Thymus (tissue), 11 donors: ENCODE measurements at regions not wholly inside any gene's neighbourhood (a gene's known extent, or its start where the extent isn't known, plus 50 kb on each side); places are given as distances from the start of the nearest gene placed in this dataset.

ENCODE experiments used
- DNase-seq, 9 donors: peaks; one replicate each; pipeline ENCODE4 v3.0.0-alpha.2; 2013; ENCODE audit warnings: low spot score in 9 of 9, low read depth in 6 of 9, missing footprints in 1 of 9
- H3K27ac ChIP-seq, 2 donors: one replicate each; pipeline ENCODE4 v1.5.1; 2013; ENCODE audit warnings: control low read depth in 1 of 2, low read depth in 1 of 2, low read length in 1 of 2, mild to moderate bottlenecking in 1 of 2, moderate library complexity in 1 of 2
- H3K27me3 ChIP-seq, 2 donors: one replicate each; pipeline ENCODE4 v1.5.1; 2013; ENCODE audit warnings: low read length in 1 of 2; ENCODE audit not compliant: control insufficient read depth in 2 of 2, insufficient read depth in 1 of 2
- H3K36me3 ChIP-seq, 2 donors: one replicate each; pipeline ENCODE4 v1.5.1; 2013; ENCODE audit warnings: low read length in 1 of 2, mild to moderate bottlenecking in 1 of 2, moderate library complexity in 1 of 2; ENCODE audit not compliant: control insufficient read depth in 2 of 2, insufficient read depth in 2 of 2
- H3K4me1 ChIP-seq, 2 donors: one replicate each; pipeline ENCODE4 v1.5.1; 2013; ENCODE audit warnings: low read length in 2 of 2; ENCODE audit not compliant: control insufficient read depth in 2 of 2, insufficient read depth in 2 of 2
- H3K4me3 ChIP-seq, 2 donors: one replicate each; pipeline ENCODE4 v1.5.1; 2013; ENCODE audit warnings: low read length in 2 of 2, control low read depth in 1 of 2, mild to moderate bottlenecking in 1 of 2
- H3K9me3 ChIP-seq, 2 donors: one replicate each; pipeline ENCODE4 v1.5.1; 2013; ENCODE audit warnings: low read length in 1 of 2, mild to moderate bottlenecking in 1 of 2; ENCODE audit not compliant: control insufficient read depth in 2 of 2, insufficient read depth in 1 of 2
- WGBS: extraction: QIAGEN DNeasy Blood & Tissue Kit; methylation state at CpG from one replicate; pipeline ENCODE4 v1.1.7; 2013; 5-methylcytosine and 5-hydroxymethylcytosine counted together
- donor health status: healthy.

DNA sequence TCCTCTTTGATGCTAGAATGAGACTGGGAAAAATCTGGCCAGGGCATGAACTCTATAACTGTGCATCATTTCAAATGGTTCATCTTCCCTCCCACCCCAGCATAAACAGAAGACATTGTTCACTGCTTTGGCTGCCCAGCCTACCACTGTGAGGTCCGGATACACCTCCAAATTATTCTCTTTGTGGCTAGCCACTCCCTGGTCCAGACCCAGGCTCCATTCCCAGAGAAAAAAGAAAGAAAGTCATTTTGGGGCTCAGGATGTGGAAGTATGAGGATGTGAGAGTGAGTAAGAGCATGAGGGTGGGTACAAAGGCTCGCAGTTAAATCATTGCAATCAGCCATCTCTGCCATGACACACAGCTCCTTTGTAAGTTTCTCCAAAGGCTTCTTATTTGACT is 559.2 kb downstream of the PSAT1 start:
- H3K4me1 ChIP-seq = no peaks in the 10 kb centered on the region
- H3K36me3 ChIP-seq = no peaks in the 10 kb centered on the region
- DNase-seq = no peak
- no peaks in the 10 kb centered on the region for H3K27me3 ChIP-seq
- no peak overlapping the region for H3K4me3 ChIP-seq
- no peak overlapping the region for H3K27ac ChIP-seq
- no peaks in the 10 kb centered on the region for H3K9me3 ChIP-seq
- WGBS = 91% methylated on average over 2 of the region's 2 CpGs

DNA sequence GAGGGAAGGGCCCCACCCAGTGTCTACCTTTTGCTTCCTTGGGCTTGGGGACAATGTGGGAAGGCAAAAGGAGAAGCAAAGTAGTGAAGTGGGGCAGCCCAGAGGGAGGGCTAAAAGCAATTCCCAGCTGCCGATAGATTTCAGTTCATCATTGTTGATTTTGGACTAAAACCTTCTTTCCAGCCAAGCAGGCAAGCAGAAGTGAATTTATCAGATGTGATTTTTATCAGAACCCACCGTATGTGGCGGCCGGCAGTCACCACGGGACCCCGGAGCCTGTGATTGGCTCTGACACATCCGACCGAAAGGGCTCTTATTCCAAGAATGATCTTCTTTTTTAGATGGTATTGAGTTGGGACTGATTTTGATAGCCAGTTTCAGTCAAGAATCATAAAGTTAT is 559.9 kb downstream of the PSAT1 start:
- H3K4me1 ChIP-seq = no peaks in the 10 kb centered on the region
- no peaks in the 10 kb centered on the region for H3K27me3 ChIP-seq
- H3K9me3 ChIP-seq = no peaks in the 10 kb centered on the region
- no peak overlapping the region for H3K27ac ChIP-seq
- no peak for DNase-seq
- 97% methylated on average over 8 of the region's 8 CpGs for WGBS
- no peak overlapping the region for H3K4me3 ChIP-seq
- no peaks in the 10 kb centered on the region for H3K36me3 ChIP-seq

DNA sequence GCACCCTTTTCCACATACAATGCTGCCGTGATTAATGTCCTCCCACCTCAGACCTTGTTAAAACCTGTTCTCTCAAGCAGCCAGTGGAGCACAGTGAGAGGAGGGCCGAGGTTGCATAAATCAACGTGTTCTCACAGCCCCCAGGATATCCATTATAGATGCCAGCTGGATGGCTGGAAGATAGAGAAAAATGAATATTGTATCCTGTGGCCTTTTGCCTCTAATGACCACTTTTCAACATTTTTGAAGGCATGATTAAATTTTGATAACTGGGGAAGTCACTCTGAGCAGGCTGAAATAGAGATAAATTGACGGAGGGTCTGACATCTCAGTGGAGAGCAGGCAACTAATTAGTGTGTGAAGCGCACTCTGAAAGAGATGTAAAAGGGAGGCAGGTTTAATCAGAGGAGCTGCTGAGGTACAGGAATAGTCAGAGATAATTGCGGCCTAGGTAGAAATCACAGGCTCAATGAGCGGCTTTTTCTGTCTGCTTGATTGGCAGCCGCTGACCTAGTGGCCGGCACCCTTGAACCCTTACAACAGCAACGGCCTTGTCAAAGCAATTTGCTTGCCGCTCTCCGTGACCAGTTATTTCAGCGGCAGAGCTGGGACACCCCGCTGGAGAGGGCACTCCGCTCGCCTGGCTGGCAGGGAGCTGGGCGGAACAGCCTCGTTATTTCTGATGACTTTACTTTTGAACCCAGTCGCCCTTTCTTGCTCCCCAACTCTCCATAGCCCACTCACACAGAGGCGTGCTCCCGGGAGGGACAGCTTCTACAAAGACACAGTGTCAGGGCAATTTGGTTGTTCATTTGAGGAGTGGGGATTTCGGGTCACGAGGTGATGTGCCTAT is 560.7 kb downstream of the PSAT1 start:
- no peak overlapping the region for H3K4me3 ChIP-seq
- 91% methylated on average over 23 of the region's 23 CpGs for WGBS

GRCh38 chr9:78858266-78858665 is 561.3 kb downstream of the PSAT1 start:
- Histone ChIP-seq H3K9me3 (no peaks in the 10 kb centered on the region), H3K36me3 (no peaks in the 10 kb centered on the region), H3K4me3 (no peak overlapping the region), H3K27ac (no peak overlapping the region), H3K27me3 (no peaks in the 10 kb centered on the region), H3K4me1 (no peaks in the 10 kb centered on the region)
- 92% methylated on average over 1 of the region's 1 CpG for WGBS
- no peak for DNase-seq

More for the DNA sequence above, 560.7 kb downstream of the PSAT1 start:
- H3K9me3 ChIP-seq = no peaks in the 10 kb centered on the region
- no peaks in the 10 kb centered on the region for H3K4me1 ChIP-seq
- H3K27me3 ChIP-seq = no peaks in the 10 kb centered on the region
- no peaks in the 10 kb centered on the region for H3K36me3 ChIP-seq
- no peak for DNase-seq
- no peak overlapping the region for H3K27ac ChIP-seq

- DNase-seq = no peak
- Histone ChIP-seq H3K27me3 (no peaks in the 10 kb centered on the region), H3K9me3 (no peaks in the 10 kb centered on the region), H3K36me3 (no peaks in the 10 kb centered on the region), H3K4me1 (no peaks in the 10 kb centered on the region), H3K27ac (no peak overlapping the region), H3K4me3 (no peak overlapping the region)
Measured at GRCh38 chr9:78860801-78861475, 564.0 kb downstream of the PSAT1 start.

DNA sequence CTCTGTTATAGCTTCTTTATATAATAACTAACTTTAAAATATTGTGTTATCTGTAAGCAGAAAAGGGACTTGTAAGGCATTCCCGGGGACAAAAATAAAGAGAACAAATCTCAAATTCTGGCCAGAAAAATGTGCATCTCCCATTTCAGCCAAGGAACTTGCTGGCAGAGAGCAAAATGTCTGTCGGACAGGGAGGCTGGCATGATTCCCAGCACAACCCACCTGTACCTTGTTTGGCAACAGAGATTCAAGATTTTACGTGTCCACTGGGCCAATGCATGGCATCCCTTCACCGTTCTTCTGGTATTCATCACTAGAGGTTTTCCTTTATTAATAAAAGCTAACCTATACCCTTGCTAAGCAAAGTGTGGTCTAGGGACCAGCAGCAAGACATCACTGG is 566.6 kb downstream of the PSAT1 start:
- Histone ChIP-seq H3K9me3 (no peaks in the 10 kb centered on the region), H3K27ac (no peak overlapping the region), H3K4me3 (no peak overlapping the region), H3K36me3 (no peaks in the 10 kb centered on the region), H3K4me1 (no peaks in the 10 kb centered on the region), H3K27me3 (no peaks in the 10 kb centered on the region)
- WGBS = 70% methylated on average over 4 of the region's 4 CpGs
- no peak for DNase-seq

- no peak for DNase-seq
- 96% methylated on average over 2 of the region's 2 CpGs for WGBS
- H3K4me3 ChIP-seq = no peak overlapping the region
- no peaks in the 10 kb centered on the region for H3K27me3 ChIP-seq
- H3K27ac ChIP-seq = no peak overlapping the region
- no peaks in the 10 kb centered on the region for H3K36me3 ChIP-seq
- H3K4me1 ChIP-seq = no peaks in the 10 kb centered on the region
- H3K9me3 ChIP-seq = no peaks in the 10 kb centered on the region
Measured at GRCh38 chr9:78865737-78866136, 568.8 kb downstream of the PSAT1 start.

DNA sequence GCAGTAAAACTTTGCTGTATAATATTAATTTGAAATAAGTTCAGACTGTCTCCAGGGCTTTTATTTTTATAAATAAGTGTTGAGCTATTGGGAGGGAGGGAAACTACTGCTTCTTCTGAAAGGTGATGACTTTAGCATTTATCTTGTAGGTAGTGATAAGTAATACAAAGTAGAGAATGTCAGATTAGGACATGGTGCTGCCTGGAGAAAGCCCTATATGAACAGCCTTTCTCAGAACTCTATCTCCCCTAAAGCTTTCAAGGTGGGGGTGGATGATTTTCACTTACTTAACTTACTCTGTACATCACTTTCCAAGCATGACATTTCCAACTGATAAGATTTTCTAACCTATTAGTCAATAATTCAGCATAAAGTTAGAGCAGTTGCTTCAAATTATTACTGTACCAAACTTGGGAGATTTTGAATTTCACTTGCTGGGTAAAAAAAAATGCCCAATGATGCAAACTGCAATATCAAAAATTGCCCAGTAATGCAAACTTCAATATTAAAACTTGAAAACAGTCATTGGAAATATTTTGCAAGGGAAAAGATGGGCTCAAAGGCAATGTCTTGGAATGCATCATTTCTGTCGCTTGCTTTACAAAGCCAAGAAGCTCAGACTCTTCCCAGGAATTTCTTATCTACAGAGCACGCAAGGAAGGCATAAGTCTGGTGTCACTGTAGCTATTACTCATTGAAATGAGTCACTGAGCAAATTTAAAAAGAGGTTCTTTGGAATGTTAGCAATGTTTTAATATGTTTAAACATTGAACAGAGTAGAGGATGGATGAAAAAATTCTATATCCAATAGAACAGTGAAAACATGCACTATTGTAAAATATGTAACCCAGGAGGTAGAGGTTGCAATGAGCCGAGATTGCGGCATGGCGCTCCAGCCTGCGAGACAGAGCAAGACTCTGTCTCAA is 569.5 kb downstream of the PSAT1 start:
- Histone ChIP-seq H3K36me3 (no peaks in the 10 kb centered on the region), H3K27me3 (no peaks in the 10 kb centered on the region)
- 98% methylated on average over 6 of the region's 6 CpGs for WGBS

DNA sequence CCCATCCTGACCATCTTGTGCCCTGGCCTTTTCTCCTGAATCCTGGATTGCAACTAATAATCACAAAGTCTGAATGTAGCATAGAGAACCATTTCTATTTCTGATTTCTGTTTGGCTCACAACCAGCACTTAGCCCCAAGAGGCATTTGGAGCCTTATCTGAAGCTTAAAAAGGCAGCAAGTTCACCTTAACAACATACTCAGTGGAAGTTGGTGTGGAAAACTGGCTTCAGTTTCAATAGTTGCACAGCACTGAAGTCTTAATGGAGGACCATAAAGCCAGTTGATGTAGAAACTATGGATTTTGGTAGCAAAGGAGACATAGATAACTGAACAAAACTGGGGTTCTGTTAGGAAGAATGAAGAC is 574.1 kb downstream of the PSAT1 start:
- no peaks in the 10 kb centered on the region for H3K4me1 ChIP-seq
- no peaks in the 10 kb centered on the region for H3K27me3 ChIP-seq
- H3K36me3 ChIP-seq = no peaks in the 10 kb centered on the region
- no peak overlapping the region for H3K4me3 ChIP-seq
- no peak for DNase-seq
- H3K9me3 ChIP-seq = peaks cover 0 to 7% of the 10 kb centered on the region in 2 donors
- no peak overlapping the region for H3K27ac ChIP-seq

More for the DNA sequence above, 569.5 kb downstream of the PSAT1 start:
- DNase-seq = no peak
- Histone ChIP-seq H3K4me1 (no peaks in the 10 kb centered on the region), H3K4me3 (no peak overlapping the region), H3K9me3 (no peaks in the 10 kb centered on the region), H3K27ac (no peak overlapping the region)
